NB4 (cell line): ENCODE measurements at regions not wholly inside any gene's neighbourhood (a gene's known extent, or its start where the extent isn't known, plus 50 kb on each side); places are given as distances from the start of the nearest gene placed in this dataset.
"Not testable (repeated sequence)": the region's sequence is repeated elsewhere in the genome, so short reads cannot be mapped to it uniquely, and the experiment has no call there.

ENCODE experiments used
- DNase-seq: peaks from one replicate; pipeline ENCODE4 v3.0.0; 2010; ENCODE audit warnings: low read depth
- H3K4me3 ChIP-seq: one replicate; pipeline ENCODE4 v1.5.1; 2011; ENCODE audit warnings: mild to moderate bottlenecking, low read depth, low read length, moderate library complexity
- MYC ChIP-seq: IDR thresholded peaks from 2 replicates; pipeline ENCODE4 v1.6.1; 2011; ENCODE audit warnings: low read depth, low read length
- POLR2A ChIP-seq: IDR thresholded peaks from 2 replicates; pipeline ENCODE4 v1.6.1; 2011; ENCODE audit warnings: mild to moderate bottlenecking; ENCODE audit not compliant: insufficient read length; ENCODE audit errors: extremely low read depth
- TF ChIP-seq, protein P1 (sequence below): IDR thresholded peaks from 2 replicates; pipeline ENCODE4 v1.6.1; 2011; ENCODE audit warnings: low read depth, low read length
- TF ChIP-seq, protein P2 (sequence below): IDR thresholded peaks from one replicate; pipeline ENCODE4 v1.5.1; 2012; ENCODE audit warnings: low read depth, low read length

DNA sequence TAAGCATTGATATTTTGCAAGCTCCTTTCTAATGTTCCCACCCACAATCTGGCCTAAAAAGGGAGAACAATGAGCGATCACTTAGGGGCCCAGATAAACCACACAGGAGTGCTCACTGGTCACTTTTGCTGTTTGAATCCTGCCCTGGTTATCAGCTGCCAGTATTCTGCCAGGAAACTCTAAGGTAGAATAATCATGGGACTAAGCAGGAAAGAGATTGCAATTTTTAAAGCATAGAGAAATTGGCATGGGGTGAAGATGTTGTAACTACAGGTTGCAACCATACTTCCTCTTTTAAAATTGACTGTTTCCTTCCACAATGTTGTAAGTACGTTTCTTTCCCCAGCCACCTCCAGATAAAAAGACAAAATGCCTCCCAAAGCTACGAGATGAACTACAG, 251.2 kb upstream of the CDH11 start:
- TF ChIP-seq, protein P1, sequence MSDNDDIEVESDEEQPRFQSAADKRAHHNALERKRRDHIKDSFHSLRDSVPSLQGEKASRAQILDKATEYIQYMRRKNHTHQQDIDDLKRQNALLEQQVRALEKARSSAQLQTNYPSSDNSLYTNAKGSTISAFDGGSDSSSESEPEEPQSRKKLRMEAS = no peak
- TF ChIP-seq, protein P2, sequence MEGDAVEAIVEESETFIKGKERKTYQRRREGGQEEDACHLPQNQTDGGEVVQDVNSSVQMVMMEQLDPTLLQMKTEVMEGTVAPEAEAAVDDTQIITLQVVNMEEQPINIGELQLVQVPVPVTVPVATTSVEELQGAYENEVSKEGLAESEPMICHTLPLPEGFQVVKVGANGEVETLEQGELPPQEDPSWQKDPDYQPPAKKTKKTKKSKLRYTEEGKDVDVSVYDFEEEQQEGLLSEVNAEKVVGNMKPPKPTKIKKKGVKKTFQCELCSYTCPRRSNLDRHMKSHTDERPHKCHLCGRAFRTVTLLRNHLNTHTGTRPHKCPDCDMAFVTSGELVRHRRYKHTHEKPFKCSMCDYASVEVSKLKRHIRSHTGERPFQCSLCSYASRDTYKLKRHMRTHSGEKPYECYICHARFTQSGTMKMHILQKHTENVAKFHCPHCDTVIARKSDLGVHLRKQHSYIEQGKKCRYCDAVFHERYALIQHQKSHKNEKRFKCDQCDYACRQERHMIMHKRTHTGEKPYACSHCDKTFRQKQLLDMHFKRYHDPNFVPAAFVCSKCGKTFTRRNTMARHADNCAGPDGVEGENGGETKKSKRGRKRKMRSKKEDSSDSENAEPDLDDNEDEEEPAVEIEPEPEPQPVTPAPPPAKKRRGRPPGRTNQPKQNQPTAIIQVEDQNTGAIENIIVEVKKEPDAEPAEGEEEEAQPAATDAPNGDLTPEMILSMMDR = no peak
- no peak for TF ChIP-seq MYC
- no peak for TF ChIP-seq POLR2A
- DNase-seq = peak; percentile 66
- H3K4me3 ChIP-seq = no peak overlapping the region

DNA sequence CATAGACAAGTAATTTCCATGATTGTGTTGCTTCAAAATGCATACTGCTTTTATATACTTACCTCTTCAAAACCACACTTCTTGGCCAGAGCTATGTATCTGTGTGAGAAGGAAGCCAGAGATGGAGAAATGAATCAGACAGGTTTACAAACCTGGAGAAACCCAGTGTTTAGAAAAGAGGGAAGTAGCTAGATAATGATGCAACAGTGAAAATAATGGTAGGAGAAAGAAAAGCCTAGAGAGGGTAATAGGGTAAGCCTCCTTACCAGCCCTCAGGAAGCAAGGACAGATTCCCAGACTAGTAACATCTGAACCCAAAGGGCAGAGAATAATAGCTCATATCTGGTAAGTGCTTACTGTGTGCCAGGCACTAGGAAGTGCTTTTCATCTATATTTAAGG, 250.3 kb upstream of the CDH11 start:
- H3K4me3 ChIP-seq = no peak overlapping the region
- DNase-seq = peak; percentile 19
- TF ChIP-seq POLR2A (no peak), MYC (no peak)
- TF ChIP-seq, protein P2 = no peak
- TF ChIP-seq, protein P1 = no peak

DNA sequence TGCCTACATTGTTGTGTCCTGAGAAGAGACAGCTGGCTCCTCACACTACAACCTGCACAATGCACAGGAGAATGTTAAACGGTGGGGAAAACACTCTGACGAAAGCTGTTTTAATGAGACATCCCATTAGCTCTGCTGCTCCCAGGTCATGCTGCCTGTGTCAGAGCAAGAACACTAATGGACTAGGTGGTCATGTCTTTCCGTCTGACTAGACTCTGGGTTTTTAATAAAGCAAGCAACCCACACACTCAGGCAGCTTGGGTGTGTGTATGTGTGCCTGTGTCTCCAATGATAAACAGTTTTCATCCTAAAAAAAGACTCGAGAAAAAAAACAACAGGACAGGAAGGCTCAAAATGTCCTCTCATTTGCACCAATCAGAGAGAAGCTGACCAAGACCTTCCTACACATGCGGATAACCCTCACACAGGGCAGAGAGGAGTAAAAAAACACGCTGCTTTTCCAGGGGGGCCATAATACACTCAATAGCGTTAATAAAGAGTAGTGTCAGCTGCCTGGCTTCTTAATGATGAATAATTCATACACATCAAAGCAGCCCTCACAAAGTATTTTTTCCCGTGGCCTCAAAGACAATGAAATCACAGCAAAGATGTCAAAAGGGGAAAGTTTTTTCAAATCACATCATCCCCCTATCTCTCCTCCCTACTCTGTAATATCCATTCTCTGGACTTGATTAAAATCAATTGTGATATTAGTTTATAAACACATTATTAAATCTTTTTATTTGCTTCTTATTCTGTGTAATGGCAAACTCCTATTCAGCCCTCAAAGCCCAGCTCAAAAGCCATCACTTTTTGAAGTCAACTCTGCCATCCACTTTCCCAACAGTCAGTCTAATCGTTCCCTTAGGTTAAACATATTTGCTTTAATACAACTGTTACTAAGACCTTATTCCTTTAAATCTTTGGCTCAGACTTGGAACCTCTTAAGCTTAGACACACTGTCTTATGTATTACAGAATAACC, 244.2 kb upstream of the CDH11 start:
- TF ChIP-seq, protein P1 = no peak
- TF ChIP-seq MYC (no peak), POLR2A (no peak)
- TF ChIP-seq, protein P2 = no peak

DNA sequence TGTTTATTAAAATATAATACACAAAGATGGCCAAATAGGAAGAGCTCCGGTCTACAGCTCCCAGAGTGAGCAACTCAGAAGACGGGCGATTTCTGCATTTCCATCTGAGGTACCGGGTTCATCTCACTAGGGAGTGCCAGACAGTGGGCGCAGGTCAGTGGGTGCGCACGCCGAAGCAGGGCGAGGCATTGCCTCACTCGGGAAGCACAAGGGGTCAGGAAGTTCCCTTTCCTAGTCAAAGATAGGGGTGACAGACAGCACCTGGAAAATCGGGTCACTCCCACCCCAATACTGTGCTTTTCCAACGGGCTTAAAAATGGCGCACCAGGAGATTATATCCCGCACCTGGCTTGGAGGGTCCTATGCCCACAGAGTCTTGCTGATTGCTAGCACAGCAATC, 234.9 kb upstream of the CDH11 start:
- DNase-seq, H3K4me3 ChIP-seq: not testable (repeated sequence)

More for the DNA sequence above, 244.2 kb upstream of the CDH11 start:
- no peak overlapping the region for H3K4me3 ChIP-seq
- DNase-seq = no peak

DNA sequence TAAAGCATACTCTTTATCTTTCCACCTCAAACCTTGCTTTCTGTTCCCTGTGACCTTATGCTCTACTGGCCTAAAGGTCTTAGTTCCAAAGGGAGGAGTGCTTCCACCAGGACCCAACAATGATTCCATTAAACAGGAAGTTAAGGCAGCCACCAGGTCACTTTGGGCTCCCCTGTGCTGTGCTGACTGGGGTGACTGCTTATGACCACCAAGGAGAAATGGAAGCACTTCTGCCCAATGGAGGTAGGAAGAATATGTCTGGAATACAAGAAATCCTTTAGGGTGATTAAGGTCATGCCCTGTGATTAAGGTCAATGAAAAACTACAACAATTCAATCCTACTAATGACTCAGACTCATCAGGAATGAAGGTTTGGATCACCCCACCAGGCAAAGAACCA, 233.8 kb upstream of the CDH11 start:
- DNase-seq = no peak
- TF ChIP-seq, protein P1 = no peak
- TF ChIP-seq MYC (no peak), POLR2A (no peak)
- TF ChIP-seq, protein P2 = no peak
- no peak overlapping the region for H3K4me3 ChIP-seq

DNA sequence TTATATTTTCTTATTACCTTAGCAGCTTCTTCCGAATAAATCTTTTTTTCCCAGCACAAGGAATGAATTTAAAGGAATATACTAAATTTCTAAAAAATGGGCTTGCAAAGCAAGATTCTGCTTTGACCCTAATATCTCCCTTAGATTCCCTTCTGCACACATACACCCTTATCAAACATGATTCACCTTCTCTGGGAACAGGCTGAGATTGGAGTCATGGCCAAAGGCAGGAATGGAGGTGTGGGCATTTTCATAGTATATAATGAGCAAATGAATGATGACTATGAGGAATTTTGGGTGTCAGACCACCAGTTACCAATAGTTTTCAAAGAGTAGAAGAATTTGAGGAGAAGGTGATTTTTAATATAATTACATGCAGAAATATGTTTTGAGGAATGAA, 231.3 kb upstream of the CDH11 start:
- no peak for DNase-seq
- TF ChIP-seq, protein P2 = no peak
- TF ChIP-seq MYC (no peak), POLR2A (no peak)
- TF ChIP-seq, protein P1 = no peak
- H3K4me3 ChIP-seq = no peak overlapping the region
